Endothelial cell of hepatic sinusoid (primary cell): ENCODE measurements at regions not wholly inside any gene's neighbourhood (a gene's known extent, or its start where the extent isn't known, plus 50 kb on each side); places are given as distances from the start of the nearest gene placed in this dataset.

Experiments
- in situ Hi-C: cut with HindIII; loops from 2 replicates; pipeline ENCODE4 v1.10.0; 2017; ENCODE audit warnings: low sequenced_read_pairs

GRCh38 chr11:121755906-121756305, 303.1 kb upstream of the SORL1-AS1 start:
- in situ Hi-C loops = loop anchor here (5.0 kb wide), 1 partner anchor 59 kb away; no protein-coding TSS in a partner anchor

GRCh38 chr11:121755191-121755590, 302.4 kb upstream of the SORL1-AS1 start:
- in situ Hi-C loops = loop anchor here (5.0 kb wide), 1 partner anchor 58 kb away; no protein-coding TSS in a partner anchor

- in situ Hi-C loops = no loop called here
These were observed 301.8 kb upstream of the SORL1-AS1 start for GRCh38 chr11:121754598-121754997.

- in situ Hi-C loops = no loop called here
These were observed 296.9 kb upstream of the SORL1-AS1 start for GRCh38 chr11:121749691-121750090.

GRCh38 chr11:121748068-121748467, 295.3 kb upstream of the SORL1-AS1 start:
- in situ Hi-C loops = no loop called here

GRCh38 chr11:121743285-121743684, 290.5 kb upstream of the SORL1-AS1 start:
- in situ Hi-C loops = no loop called here

GRCh38 chr11:121741761-121742361, 289.1 kb upstream of the SORL1-AS1 start:
- in situ Hi-C loops = no loop called here

- in situ Hi-C loops = no loop called here
These were observed 288.6 kb upstream of the SORL1-AS1 start for GRCh38 chr11:121741351-121741760.

- in situ Hi-C loops = no loop called here
These were observed 288.1 kb upstream of the SORL1-AS1 start for GRCh38 chr11:121740902-121741301.

GRCh38 chr11:121733858-121734257, 281.1 kb upstream of the SORL1-AS1 start:
- in situ Hi-C loops = no loop called here

GRCh38 chr11:121727942-121728341, 275.2 kb upstream of the SORL1-AS1 start:
- in situ Hi-C loops = no loop called here

GRCh38 chr11:121723246-121723741, 270.5 kb upstream of the SORL1-AS1 start:
- in situ Hi-C loops = no loop called here

- in situ Hi-C loops = no loop called here
These were observed 269.9 kb upstream of the SORL1-AS1 start for GRCh38 chr11:121722431-121723245.

GRCh38 chr11:121721961-121722360, 269.2 kb upstream of the SORL1-AS1 start:
- in situ Hi-C loops = no loop called here

- in situ Hi-C loops = no loop called here
These were observed 268.7 kb upstream of the SORL1-AS1 start for GRCh38 chr11:121721448-121721847.

- in situ Hi-C loops = no loop called here
These were observed 264.5 kb upstream of the SORL1-AS1 start for GRCh38 chr11:121717296-121717695.

GRCh38 chr11:121716060-121716459, 263.3 kb upstream of the SORL1-AS1 start:
- in situ Hi-C loops = no loop called here

- in situ Hi-C loops = no loop called here
These were observed 262.6 kb upstream of the SORL1-AS1 start for GRCh38 chr11:121715405-121715804.

GRCh38 chr11:121714351-121714750, 261.6 kb upstream of the SORL1-AS1 start:
- in situ Hi-C loops = no loop called here

- in situ Hi-C loops = no loop called here
These were observed 259.2 kb upstream of the SORL1-AS1 start for GRCh38 chr11:121711939-121712338.

GRCh38 chr11:121711236-121711635, 258.5 kb upstream of the SORL1-AS1 start:
- in situ Hi-C loops = no loop called here

GRCh38 chr11:121706884-121707420, 254.2 kb upstream of the SORL1-AS1 start:
- in situ Hi-C loops = no loop called here
